HCEC 1CT (cell line): ENCODE measurements at regions not wholly inside any gene's neighbourhood (a gene's known extent, or its start where the extent isn't known, plus 50 kb on each side); places are given as distances from the start of the nearest gene placed in this dataset.

Experiments
- DNase-seq: peaks from one replicate; pipeline ENCODE4 v3.0.0-alpha.2; 2017

DNA sequence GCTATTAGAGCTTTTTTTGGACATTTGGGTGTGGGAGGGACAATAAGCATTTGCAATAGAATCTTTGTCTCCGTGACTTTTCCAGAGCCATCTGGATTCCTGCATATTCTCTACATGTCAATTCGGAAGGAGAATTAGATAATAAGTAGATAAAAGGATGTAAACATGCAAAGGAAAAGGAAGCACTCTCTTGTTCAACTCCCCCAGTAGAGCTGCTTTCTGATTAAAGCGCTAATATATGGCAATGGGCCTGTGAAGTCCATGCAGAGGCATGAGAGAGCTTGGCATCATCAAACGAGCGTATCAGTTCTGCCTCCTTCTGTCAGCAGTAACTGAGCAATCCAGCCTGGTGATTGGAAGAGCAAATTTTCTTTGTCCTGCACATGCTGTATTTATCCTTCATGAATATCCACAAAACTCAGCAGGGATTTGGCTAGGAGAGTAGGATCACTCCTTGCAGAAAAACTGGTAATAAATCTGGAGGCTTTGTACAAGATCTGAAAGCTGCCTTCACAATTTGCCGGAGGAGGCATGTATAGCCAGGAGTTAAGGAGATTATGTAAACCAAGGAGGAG is 1752.9 kb downstream of the MAT2B start:
- DNase-seq, result no peak

DNA sequence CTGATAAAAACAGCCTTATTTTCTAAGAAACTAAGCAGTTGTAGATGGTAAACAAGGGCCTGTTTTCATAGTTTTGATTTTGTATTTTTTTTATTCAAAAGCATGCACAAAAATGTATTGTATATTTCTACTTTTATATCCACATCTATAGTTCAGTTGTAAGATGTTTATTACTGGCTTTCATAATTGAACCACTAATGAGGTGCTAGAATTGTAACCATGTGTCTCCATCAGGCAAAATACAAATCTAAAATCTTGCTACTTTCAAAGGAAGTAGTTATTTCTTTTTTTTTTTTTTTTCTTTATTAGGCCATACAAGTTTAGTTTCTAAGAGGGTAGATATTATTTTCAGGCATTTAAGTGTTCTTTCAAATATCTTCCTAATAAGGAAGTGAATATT is 1755.0 kb downstream of the MAT2B start:
- DNase-seq, result no peak

DNA sequence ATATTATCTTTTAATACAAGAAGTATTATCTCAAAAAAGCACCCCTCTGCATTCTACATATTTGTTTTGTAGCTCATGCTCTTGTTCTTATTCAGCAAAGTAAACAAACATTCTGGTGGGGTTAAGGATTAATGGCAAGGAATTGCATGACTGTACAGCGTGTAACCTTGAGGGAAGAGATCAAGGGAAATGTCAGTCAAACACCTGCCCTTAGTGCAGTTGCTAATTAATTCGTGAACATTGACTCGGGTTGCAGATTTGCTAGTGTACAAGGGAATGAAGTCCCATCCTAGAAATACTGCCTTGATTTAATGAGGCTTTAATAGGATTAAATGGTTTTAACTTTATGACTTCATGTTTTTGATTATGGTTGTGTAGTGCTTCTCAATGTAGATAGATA is 1758.1 kb downstream of the MAT2B start:
- peak; percentile 23 for DNase-seq

DNA sequence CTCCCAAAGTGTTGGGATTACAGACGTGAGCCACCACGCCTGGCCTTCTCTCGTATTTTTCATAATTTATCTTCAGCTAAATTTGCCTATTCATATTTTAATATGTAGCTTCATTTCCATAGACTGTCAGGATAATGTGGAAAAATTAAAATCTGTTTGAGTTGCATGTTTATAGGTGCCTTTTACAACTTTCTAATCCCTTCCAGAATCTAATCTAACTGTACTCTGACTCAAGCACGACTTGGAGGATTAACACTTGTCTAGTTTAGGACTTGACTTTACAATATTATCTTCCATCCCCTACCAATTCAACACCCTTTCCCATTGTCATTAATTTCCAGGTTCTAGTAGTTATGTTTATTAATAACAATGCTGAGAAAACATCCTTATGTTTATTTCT is 1761.5 kb downstream of the MAT2B start:
- DNase-seq, result no peak

DNA sequence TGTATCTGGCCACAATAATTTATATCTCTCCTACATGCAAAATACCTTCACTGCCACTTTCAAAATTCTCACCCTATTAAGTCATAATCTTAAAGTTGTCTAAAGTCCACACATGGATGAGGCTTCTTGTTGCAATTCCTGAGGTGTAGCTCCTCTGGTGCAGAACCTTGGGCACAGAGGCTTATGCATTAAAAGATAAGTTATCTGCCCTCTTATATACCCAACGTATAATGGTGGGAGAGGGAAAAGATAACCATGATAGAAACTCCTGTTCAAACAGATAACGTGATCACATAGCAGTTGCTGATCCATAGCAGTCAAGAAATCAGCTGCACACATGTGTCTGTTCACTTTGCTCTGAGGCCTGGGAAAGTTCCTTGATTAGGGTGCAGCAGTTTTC is 1767.0 kb downstream of the MAT2B start:
- DNase-seq, result no peak

DNA sequence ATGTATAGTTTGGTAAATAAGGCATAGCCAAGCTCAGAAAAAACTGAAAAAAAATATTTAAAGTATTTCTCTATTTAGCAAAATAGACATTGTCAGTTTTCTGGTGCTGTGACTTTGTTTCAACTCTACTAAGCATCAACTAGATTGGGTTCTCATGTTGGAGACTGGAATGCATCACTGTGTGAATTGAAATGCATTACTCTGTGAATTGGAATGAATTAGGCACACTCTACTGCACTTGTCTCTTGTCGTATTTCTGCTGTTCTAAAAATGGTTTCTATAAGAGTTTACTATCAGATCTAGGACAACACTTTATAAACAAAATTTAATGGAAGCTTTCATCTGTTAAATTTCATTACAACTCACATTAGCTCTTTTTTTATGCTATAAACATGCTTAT is 1772.2 kb downstream of the MAT2B start:
- DNase-seq, result no peak

DNA sequence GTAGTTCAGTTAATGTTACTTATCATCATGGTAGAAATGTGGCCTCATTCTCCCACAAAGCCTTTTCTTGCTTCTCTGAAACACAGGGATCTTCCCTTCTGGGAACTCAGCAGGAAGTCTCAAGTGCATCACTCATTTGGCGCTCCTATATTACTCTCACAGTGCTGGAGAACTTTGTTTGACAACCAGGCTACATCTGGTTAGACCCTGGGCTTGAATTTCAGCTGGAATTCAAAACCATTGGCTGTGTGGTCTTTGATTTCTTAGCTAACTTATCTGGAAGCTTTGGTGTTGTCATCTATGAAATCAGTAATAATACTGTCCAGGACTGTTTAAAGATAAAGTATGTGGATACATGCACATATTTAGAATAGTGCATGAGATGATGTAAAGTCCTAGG is 1777.1 kb downstream of the MAT2B start:
- no peak for DNase-seq

DNA sequence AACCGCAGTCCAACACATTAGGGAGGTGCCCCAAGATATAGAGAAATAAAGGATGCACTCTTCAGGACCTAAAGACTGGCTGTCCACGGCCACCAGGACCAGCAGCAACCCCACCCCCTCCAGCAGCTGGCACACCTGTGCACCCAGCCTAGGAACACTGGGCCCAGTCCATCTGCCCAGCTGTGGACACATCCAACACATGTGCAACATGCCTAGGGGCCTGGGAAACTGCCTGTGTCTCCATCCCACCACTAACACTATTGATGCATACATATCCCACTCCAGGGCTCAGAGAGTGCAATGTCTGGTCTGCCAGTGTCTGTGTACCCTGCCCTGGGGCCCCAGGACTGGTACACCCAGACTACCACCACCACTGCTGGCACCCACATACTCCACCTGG is 1781.3 kb downstream of the MAT2B start:
- DNase-seq, result no peak

DNA sequence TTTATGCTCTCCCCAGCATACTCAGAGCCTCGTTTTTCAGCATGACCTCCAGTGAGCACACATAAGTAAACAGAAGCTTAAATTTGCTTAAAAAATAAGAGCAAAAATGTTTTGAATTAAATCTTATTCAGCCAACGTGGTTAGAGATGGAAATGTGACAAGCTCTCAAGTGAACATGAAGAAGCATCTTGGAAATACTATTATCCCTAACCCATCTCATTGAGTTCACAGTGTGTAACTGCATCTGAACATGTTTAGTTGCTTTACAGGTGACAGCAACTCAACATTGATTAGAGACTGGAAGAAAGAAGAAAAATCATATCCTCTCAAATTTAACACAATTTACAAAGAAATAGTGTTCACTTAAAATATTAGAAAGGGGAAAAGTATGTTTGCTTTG is 1785.1 kb downstream of the MAT2B start:
- DNase-seq, result no peak

DNA sequence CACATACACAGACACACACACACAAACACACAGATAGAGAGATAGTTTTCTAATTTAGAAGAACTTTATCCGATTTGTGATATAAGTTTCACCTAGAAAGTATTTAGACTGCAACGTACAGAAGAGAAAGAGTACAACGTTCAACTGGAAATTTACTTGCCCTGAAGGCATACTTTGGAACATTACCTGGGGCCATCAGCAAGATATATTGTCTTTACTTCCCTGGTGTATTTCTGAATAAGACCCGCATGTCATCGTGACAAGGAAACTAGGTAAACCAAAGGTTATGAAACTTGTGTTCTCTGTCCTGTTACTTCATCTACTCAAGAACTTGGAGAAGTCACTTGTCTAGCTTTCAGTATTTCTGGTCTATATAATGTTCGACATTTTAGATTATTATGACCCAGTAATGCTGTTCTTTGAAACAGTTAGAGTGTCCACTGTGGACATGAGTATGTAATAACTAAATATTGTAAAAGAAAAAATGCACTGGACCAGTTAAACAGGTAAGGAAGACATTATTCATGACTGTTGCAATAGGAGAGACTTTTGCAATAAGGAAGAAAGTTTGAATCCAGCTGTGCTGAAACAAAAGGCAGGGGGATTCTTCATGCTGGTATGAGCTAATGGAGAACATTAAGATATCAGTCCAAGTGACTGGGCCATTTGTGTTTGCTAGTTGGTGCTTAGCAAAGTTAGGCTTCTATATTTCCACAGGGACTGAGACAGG is 1791.1 kb downstream of the MAT2B start:
- no peak for DNase-seq

DNA sequence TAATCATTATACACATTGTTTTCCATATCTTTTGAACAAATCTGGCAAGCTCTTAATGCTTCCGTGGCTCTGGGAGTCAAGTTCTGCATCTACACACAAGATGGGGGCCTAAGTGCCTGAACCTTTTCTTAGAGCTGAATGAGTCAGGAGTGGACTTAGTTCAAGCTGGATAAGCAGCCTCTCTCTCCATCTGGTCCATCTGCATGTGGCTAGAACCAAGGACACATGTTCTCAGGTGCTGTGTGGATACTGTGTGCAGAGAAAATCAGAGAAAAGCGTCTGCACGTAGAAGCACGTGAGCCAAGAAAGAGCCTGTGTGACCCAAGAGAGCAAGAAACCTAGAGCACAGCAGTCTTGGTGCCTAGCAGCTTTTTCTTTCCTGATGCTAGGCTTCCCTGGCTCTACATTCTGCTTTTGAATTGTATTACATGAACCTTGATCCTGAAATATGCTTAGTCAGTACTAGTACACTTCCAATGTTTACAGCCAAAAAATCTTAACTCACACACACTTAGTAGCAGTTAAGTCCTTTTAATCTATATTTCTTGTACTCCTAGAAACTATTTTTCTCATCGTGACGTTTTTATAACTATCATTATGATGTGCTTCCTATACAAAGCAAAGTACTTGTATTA is 1798.9 kb downstream of the MAT2B start:
- DNase-seq, result no peak

DNA sequence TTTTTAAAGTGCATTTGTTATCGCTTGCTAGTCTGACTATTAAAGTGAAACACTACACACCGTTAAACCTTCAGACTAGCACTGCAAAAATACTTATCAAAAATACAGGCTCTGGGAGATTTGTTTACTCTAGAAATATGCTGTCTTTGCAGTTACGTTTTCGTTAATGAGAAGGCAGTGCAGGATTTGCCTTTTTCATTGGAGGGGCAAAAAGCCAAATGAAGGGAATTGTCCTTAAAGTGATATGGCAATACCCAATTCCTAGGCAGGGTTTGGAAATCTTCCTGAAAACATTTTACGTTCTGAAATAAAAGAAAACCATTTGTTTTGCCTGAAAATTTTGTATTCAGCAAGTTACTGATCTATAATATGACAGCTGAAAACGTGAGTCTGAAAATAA is 1800.2 kb downstream of the MAT2B start:
- DNase-seq, result no peak

DNA sequence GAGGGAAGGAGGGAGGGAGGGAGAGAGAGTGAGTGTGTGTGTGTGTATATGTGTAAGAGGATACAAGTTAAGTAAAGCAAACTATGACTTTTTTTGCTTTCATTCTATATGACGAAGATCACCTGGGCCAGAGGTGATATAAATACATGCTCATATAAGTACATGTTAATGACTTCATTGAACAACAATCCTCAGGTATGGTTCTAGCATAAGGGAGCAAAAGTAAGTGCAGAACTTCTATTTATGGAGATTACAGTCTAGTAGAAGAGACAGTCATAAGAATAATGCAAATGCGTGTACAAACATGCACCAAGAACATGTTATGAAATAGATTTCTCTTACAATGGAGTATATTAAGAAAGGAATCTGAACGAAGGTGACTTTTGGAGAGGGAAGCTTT is 1804.0 kb downstream of the MAT2B start:
- no peak for DNase-seq

DNA sequence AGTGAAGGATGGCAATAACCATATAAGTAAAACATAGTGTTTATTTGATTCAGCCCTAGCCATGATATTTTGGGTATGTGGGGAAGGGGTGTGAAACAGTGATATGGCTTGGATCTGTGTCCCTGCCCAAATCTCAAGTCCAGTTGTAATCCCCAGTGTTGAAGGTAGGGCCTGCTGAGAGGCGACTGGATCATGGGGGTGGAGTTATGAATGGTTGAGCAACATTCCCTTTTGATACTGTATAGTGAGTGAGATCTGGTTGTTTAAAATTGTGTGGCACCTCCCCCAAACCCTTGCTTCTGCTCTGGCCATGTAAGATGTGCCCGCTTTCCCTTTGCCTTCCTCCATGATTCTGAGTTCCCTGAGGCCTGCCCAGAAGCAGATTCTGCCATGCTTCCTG is 1804.6 kb downstream of the MAT2B start:
- DNase-seq, result no peak

DNA sequence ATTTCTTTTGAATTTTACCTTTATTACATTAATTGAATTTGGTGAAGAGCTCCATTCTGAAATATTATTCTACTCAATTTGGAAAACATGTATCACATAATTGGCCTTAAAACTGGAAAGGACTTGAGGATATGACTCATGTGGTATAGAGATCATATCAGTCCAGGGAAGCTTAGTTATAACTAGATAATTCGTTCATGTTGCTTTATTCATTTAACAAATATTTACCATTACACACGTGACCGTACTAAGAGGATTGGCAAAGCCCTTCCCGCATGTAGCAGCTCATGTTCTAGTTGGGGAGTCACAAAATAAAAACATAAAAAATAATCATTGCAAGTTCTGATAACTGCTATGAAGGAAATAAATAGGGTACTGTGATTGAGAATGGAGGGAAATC is 1816.5 kb downstream of the MAT2B start:
- peak; percentile 91 for DNase-seq

DNA sequence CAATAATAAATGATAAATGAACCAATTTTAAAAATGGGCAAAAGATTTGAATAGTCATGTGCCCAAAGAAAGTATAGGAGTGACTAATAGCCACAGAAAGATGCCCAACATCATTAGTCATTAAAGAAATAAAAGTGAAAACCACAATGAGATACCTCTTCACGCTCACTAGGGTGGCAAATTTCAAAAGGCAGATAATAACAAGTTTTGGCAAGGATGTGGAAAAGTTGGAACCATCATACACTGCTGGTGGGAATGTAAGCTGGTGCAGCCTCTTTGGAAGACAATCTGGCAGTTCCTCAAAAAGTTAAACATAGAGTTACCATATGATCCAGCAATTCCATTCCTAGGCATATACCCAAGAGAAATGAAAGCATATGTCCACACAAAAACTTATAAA is 1819.8 kb downstream of the MAT2B start:
- DNase-seq, result peak; percentile 62

DNA sequence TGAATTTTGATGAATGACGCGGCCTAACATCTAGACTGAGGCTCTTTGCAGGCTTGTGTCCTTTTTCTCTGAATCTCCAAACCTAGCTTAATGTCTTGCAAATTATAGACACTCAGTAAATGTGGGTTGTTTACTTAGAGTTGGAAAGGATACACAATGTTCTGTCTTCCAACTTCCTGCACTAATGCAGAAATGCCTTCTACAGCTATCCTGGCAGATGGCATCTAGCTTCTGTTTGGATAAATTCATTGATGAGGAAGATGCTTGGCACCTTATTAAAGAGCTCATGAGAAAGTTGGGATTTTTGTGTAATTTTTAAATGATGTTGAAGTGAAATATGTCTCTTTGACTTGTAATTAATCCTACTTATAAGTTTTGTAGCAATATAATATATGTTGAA is 1822.2 kb downstream of the MAT2B start:
- no peak for DNase-seq

DNA sequence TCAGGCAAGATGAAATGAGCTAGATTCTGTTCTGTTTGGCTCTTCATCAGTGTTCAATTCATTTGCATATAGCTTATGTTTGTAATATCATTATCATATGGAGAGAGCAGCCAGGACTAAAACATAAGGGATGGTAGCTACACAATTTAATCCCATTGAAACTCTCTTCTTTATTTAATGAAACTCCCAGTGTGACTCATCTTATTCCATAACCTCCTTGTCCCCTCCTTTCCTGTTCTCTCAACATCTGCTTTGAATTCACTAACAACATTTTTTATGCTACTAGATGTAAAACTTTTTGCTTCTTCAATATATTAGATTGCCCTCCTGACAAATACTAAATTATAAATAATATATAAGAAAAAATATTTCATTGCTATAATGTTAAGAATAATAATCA is 1823.4 kb downstream of the MAT2B start:
- peak; percentile 44 for DNase-seq

DNA sequence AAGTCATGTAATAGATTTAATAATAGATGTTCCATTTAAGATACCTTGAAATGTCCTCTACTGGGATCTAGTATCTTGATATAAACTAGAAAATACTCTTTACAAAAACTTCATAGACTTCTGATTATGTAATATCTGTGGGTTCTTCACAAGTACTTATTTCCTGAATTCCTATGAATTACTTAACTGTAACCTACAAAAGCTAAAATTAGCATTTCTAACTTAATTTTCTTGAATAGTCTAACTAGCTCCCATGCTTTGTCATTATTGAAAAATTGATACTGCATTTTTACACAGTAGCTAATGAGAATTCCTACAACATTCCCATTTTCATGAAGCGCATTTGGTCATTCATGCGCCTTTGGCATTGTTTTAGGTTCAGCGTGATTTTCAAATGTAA is 1828.2 kb downstream of the MAT2B start:
- peak; percentile 7 for DNase-seq

DNA sequence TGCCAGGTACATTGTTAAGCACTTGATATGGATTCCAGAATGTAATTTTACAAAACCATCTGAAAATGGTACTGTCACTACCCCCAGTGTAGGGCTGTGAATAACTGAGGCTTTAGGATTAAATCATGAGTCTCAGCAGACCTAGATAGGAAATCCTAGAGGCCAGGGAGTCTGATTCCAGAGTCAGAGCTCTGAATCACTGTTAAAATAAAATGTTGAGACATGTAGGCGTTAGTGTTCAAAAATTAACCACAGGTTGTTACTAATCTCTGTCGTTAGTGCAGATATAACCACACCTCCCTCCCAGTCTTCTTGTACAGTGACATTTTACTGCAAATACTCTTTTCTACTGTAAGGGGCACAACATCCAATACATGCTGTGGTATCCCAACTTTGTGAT is 1828.8 kb downstream of the MAT2B start:
- DNase-seq, result peak; percentile 51

DNA sequence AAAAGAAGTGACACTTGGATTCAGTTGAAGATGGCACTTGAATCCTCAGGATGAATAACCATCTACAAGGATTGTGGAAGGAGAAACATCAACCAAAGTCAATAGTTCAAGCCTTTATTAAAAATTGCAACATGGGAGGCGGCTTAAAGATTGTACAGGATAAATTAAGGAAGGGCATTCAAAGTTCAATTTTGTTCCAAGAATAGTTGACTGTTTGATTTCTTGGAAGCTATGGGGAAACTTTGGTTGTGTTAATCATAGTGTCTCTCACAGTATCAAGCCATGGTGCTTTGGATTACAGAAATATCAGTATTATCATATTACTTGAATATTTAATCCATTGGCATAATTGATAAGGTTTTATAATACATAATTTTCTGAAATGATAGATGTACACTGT is 1844.3 kb downstream of the MAT2B start:
- DNase-seq, result no peak

DNA sequence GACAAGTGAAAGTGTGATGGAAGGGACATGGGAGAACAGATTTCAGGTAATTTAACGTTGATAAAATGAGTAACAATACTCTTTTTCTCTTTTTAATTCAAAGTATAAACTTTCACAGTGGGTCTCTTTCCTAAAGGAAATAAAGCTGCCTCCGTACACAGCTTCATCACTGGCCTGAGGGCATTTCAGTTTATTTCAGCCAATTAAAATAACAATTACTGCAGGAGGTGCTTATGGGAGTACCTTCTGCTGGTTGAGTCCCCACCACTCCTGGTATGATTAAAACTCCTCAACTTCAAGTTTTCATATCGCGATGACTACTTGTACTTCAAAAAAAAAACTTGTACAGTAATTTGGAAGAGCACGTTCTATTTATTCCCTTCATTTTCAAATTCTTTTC is 1845.9 kb downstream of the MAT2B start:
- no peak for DNase-seq

DNA sequence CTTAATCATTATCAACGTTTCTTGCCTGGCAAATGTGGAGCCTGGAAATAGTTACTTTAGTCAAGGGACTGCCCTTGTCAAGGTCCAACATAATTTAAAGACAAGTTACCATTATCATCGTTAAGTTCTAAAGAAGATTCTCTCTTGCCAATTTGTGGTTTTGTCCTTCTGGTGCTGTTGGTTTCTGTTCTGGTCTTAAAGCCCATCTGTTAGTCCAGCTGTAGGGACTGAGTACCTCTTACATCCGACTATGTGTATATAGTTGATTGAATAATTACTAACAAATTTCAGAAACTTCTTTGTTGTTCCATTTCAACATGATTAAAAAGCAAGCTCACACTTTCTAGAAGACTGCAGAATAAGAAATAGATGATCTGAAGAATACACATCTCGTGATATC is 1854.9 kb downstream of the MAT2B start:
- DNase-seq, result no peak

DNA sequence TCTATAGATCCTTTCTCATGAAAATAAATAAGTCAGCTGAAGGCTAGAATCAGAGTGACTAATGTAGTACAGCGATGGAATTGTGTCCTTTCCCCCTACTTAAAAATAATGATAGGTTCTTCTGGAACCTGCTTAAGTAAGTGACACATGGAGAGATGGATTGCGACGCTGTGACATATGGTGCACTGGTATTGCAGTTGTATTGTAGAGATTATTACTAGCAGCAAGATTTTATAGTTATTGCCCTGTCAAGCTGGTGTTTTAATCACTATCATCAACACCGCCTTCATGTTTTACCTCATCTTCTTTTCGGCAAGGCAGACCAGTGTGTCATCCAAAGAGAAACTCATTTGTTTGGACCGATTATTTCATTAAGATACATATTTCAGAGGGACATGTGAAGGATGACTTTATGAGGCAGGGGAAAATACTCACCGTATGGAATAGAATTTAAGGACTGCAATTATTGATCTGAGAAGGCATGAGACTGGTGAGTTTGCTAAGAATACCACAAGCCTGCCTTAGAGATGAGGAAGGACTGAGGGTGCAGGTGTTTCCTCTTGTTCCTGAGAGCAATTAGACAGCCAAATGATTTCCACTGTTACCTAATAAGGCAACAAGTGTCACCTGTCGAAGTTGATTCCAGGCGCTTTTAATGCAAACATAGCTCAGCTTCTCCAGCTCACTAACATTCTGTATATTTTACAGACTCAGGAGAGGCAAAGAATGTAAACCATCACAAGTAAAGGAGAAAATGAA is 1855.5 kb downstream of the MAT2B start:
- no peak for DNase-seq
